ENCODE measurements at regions not wholly inside any gene's neighbourhood (a gene's known extent, or its start where the extent isn't known, plus 50 kb on each side); places are given as distances from the start of the nearest gene placed in this dataset.

DNA sequence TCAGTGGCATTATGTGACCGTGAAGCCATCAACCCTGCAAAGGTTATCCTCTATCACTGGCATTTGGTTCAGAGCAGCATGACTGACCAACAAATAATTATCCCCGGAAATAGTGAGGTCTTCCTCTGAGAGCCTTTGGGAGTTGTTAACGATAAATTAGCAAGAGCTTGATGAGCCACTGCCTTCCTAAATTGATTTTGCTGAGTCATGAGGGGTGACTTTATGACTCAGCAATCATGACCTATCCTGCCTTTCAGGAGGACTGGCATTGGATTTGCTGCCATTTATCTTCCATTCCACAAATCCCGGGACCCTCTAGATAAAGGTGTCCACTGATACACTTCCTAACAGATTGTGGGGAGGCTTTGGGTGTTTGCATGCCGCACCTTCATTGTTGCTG lies 80.8 kb upstream of the MTNR1B start:
- TF ChIP-seq POLR2A (IDR thresholded peaks at IDR 0.05), result no peak
- TF ChIP-seq, protein P1, sequence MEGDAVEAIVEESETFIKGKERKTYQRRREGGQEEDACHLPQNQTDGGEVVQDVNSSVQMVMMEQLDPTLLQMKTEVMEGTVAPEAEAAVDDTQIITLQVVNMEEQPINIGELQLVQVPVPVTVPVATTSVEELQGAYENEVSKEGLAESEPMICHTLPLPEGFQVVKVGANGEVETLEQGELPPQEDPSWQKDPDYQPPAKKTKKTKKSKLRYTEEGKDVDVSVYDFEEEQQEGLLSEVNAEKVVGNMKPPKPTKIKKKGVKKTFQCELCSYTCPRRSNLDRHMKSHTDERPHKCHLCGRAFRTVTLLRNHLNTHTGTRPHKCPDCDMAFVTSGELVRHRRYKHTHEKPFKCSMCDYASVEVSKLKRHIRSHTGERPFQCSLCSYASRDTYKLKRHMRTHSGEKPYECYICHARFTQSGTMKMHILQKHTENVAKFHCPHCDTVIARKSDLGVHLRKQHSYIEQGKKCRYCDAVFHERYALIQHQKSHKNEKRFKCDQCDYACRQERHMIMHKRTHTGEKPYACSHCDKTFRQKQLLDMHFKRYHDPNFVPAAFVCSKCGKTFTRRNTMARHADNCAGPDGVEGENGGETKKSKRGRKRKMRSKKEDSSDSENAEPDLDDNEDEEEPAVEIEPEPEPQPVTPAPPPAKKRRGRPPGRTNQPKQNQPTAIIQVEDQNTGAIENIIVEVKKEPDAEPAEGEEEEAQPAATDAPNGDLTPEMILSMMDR (IDR thresholded peaks at IDR 0.05), result no peak
- no peak for TF ChIP-seq POLR2AphosphoS5 (IDR thresholded peaks at IDR 0.05)

Measured in transverse colon (tissue), 4 donors.